GM12874 (cell line): ENCODE measurements at regions not wholly inside any gene's neighbourhood (a gene's known extent, or its start where the extent isn't known, plus 50 kb on each side); places are given as distances from the start of the nearest gene placed in this dataset.

ENCODE experiments used
- TF ChIP-seq, protein P1 (sequence below): IDR thresholded peaks from 2 replicates; pipeline ENCODE4 v1.5.1; 2011; ENCODE audit warnings: low read depth, mild to moderate bottlenecking, control low read depth, low read length, moderate library complexity; ENCODE audit not compliant: insufficient read depth

DNA sequence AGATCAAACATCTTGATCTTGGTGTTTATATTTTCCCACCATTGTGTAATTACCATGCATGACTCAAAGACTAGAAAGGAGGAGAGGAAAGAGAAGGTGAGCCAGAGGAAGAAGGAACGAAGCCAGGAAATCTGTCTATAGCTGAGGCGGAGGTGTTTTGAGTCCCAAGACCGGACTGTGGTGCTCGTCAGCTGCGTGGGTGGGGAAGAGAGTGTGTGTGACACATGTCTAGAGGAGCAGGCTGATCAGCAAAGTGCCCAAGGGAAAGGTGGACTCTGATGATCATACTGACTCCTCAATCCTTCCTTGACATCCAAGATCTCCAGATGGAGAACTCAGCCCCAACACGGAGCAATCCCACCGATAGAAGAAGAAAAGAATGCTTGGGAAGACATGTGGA, 189.5 kb upstream of the MINDY3 start:
- TF ChIP-seq, protein P1, sequence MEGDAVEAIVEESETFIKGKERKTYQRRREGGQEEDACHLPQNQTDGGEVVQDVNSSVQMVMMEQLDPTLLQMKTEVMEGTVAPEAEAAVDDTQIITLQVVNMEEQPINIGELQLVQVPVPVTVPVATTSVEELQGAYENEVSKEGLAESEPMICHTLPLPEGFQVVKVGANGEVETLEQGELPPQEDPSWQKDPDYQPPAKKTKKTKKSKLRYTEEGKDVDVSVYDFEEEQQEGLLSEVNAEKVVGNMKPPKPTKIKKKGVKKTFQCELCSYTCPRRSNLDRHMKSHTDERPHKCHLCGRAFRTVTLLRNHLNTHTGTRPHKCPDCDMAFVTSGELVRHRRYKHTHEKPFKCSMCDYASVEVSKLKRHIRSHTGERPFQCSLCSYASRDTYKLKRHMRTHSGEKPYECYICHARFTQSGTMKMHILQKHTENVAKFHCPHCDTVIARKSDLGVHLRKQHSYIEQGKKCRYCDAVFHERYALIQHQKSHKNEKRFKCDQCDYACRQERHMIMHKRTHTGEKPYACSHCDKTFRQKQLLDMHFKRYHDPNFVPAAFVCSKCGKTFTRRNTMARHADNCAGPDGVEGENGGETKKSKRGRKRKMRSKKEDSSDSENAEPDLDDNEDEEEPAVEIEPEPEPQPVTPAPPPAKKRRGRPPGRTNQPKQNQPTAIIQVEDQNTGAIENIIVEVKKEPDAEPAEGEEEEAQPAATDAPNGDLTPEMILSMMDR, result no peak

DNA sequence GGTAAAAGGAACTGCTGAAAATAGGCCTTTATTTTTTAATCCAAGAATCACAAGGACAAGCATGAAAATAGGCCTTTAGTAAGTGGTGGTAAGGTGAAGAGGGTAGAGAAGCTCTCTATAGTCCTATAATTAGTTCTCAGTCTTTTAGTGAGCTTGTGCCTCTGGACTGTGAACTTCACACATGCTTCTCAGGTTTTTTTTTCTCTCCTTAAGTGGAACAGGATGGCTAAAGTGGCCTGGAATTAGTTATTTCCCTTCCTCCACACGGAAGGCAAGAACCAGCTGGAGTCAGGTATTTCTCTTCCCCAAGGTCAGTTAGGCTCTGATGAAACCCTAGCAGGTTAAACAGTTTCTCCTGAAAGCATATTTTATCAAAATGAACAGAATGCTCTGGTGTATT, 203.0 kb upstream of the MINDY3 start:
- TF ChIP-seq, protein P1, result no peak

DNA sequence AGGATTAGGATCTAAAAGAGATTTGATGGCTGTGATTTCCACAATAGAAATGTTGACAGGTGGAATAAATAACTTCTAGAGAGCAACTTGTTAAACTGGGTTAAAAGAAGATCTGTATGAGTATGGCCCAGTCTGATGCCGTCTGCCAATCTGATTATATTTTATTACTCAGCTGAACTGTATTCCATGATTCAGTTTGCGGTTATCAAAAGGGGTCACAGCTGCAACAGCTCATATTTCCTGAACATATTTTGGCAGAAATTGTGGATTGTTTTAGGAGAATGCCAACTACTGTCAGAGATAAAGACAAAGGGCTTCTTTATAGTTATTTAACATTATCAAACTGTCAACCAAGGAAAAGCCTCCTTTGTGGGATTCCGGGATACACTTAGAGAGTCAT, 244.8 kb upstream of the MINDY3 start:
- TF ChIP-seq, protein P1, result no peak

DNA sequence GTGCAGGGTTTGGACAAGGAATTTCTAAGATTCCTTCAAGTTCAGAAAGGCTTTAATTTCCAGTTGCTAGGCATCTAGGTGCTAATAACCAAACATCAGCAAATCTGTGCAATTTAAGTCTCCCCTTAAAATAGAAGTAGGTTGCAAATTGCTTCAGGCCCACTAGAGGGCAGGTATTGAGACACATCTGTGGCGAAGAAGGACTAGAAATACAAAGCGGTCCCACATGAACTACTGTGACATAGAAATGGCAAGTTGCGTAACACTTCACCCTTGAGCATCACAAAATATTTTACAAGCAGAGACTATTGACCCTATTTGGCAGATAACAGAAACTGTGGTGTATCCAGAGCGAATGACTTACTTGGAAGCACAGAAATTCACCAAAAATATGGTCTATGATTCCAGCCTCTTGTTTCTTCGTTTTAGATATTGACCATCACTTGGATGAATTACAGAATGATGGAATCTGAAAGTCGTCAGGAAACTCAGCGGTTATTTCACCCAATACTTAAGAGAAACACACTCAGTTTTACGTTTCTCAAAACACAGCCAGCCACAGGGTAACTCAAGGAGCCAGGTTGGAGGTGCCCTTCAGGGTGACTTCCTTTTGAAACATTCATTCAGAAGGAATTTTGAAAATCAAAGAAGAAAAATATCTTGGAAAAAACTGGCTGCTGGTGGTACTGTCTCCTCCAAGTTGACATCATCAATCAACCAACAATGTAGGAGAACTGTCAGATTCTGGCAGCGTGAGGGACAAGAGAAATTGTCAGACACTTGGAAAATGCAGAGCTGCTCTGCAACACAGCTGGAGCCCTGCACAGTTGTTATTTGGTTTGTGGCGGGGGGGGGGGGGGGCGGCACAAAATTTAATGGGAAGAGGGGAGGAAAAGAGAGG, 256.3 kb upstream of the MINDY3 start:
- TF ChIP-seq, protein P1, result peak; percentile 58

DNA sequence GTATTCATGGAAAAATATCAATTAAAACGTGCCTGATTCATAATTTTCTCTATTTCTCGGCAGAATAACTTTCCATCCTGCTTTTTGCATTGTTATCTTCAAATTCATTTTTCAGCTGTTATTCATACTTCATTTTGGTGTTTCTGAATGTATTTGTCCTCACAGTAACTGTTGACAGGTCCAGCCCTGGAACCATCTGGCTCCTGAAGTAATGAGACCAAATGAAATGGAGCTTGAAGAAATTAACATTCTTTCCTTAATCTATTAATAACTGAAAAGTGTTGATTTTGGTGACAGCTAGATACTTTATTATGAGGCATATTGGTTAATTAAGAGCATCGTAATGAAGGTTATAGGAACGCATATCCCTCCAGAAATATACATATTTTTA, 257.0 kb upstream of the MINDY3 start:
- TF ChIP-seq, protein P1, result no peak

DNA sequence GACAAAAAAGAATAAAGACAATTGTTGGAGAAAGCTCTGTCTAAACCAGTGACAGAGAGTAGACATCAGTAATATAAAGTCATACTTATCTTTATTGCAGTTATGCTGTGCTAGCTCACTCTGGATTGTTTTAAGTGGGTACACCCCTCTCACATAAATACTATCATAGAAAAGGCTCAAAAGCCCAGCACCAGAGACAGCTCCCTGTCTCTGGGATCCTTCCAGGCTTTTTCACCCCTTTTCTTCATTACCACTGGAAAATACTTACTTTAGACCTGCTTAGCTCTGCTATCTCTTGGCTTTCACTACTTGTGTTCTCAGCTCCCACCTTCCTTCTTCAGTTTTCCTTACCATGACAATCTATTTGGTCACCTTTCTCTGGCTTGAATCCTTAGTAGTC, 259.1 kb upstream of the MINDY3 start:
- TF ChIP-seq, protein P1, result no peak

DNA sequence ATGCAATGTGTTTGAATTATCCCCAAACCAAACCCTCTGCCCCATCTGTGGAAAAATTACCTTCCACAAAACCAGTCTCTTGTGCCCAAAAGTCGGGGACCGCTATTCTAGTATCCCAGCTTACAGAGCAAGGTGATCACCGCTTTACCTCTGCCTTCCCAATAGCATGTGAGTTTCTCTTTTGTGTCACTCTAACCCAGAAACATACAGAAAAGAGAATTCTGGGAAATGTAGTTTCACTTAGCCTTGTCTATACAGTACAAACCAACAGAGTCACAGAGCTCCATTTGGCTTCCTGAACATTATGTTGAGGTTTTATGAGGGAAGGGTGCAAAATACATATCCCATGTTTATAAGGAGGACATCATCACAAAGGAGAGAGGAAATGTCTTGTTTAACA, 260.3 kb upstream of the MINDY3 start:
- TF ChIP-seq, protein P1, result no peak
